NCI-H1436 treated with DMSO at 0.1 percent for 48 hours (cell line): ENCODE measurements at regions not wholly inside any gene's neighbourhood (a gene's known extent, or its start where the extent isn't known, plus 50 kb on each side); places are given as distances from the start of the nearest gene placed in this dataset.

ENCODE experiments used
- DNase-seq: peaks from one replicate; lab custom pipeline; 2025; lab: John Stamatoyannopoulos, UW

GRCh38 chr16:64409783-64410210, 712.1 kb downstream of the CDH11 start:
- DNase-seq, result no peak

GRCh38 chr16:64408699-64409098, 713.2 kb downstream of the CDH11 start:
- no peak for DNase-seq

- no peak for DNase-seq
These were observed 715.1 kb downstream of the CDH11 start for GRCh38 chr16:64406770-64407181.

GRCh38 chr16:64403352-64403751, 718.5 kb downstream of the CDH11 start:
- no peak for DNase-seq

- no peak for DNase-seq
These were observed 723.1 kb downstream of the CDH11 start for GRCh38 chr16:64398793-64399192.

GRCh38 chr16:64397945-64398508, 723.8 kb downstream of the CDH11 start:
- no peak for DNase-seq

GRCh38 chr16:64397042-64397441, 724.8 kb downstream of the CDH11 start:
- no peak for DNase-seq

- no peak for DNase-seq
These were observed 727.8 kb downstream of the CDH11 start for GRCh38 chr16:64394061-64394460.

- DNase-seq, result no peak
These were observed 729.4 kb downstream of the CDH11 start for GRCh38 chr16:64392456-64392855.

- DNase-seq, result no peak
These were observed 730.7 kb downstream of the CDH11 start for GRCh38 chr16:64391063-64391600.

GRCh38 chr16:64390102-64390501, 731.8 kb downstream of the CDH11 start:
- DNase-seq, result no peak

- DNase-seq, result no peak
These were observed 737.2 kb downstream of the CDH11 start for GRCh38 chr16:64384636-64385035.

GRCh38 chr16:64381979-64382378, 739.9 kb downstream of the CDH11 start:
- no peak for DNase-seq

GRCh38 chr16:64380751-64381150, 741.1 kb downstream of the CDH11 start:
- no peak for DNase-seq

GRCh38 chr16:64375391-64375980, 746.4 kb downstream of the CDH11 start:
- no peak for DNase-seq

GRCh38 chr16:64370112-64370511, 751.8 kb downstream of the CDH11 start:
- no peak for DNase-seq

GRCh38 chr16:64365448-64365931, 756.4 kb downstream of the CDH11 start:
- DNase-seq, result no peak

- no peak for DNase-seq
These were observed 757.0 kb downstream of the CDH11 start for GRCh38 chr16:64364894-64365293.

- DNase-seq, result no peak
These were observed 757.4 kb downstream of the CDH11 start for GRCh38 chr16:64364416-64364815.

GRCh38 chr16:64364016-64364415, 757.8 kb downstream of the CDH11 start:
- DNase-seq, result no peak

- no peak for DNase-seq
These were observed 758.8 kb downstream of the CDH11 start for GRCh38 chr16:64363039-64363438.

GRCh38 chr16:64362193-64362592, 759.7 kb downstream of the CDH11 start:
- DNase-seq, result no peak

GRCh38 chr16:64361753-64362152, 760.1 kb downstream of the CDH11 start:
- DNase-seq, result no peak

GRCh38 chr16:64358291-64358690, 763.6 kb downstream of the CDH11 start:
- DNase-seq, result no peak
